22Rv1 (cell line): ENCODE measurements at regions not wholly inside any gene's neighbourhood (a gene's known extent, or its start where the extent isn't known, plus 50 kb on each side); places are given as distances from the start of the nearest gene placed in this dataset.

Experiments
- CTCF ChIP-seq: fragments of 450-650 bp; IDR thresholded peaks from 2 replicates; pipeline ENCODE4 v1.5.1; 2017; ENCODE audit warnings: mild to moderate bottlenecking
- ZFX ChIP-seq: fragments of 450-650 bp; IDR thresholded peaks from 2 replicates; pipeline ENCODE4 v1.6.1; 2017; ENCODE audit warnings: antibody characterized with exemption, borderline replicate concordance

GRCh38 chr21:28083350-28083749, 909.3 kb downstream of the LTN1 start:
- TF ChIP-seq CTCF (0 out of 2 replicates have a peak, but pooled peaks have one; percentile 11), ZFX (no peak)
